ENCODE measurements at regions not wholly inside any gene's neighbourhood (a gene's known extent, or its start where the extent isn't known, plus 50 kb on each side); places are given as distances from the start of the nearest gene placed in this dataset.

DNA sequence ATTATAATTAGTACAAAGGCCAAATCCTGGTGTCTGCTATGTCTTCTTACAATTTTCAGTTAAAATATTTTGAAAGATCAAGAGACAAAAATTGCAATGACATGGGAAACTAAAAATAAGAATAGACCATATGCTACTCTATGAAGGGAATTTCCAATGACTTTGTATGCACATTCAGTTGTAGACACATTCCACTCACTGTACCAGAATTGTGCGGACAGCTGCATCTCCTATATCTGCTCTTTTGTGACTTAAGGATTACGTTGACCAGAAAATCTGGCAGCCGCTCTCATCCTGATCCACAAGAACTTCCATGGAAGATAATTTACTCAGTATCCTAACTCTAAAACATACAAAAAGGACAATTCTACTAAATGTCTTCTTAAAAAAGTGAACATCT, 493.9 kb upstream of the KCNMB2 start:
- Histone ChIP-seq H3K4me2 (ENCODE audit: low read length) (no peak overlapping the region), H3K4me1 (ENCODE audit: control insufficient read depth, insufficient read depth, low read length) (no peaks in the 10 kb centered on the region), H3K36me3 (ENCODE audit: insufficient read depth, low read length) (no peaks in the 10 kb centered on the region), H3K27me3 (ENCODE audit: control insufficient read depth, insufficient read depth, low read length) (no peaks in the 10 kb centered on the region), H3K9me3 (replicated peaks; ENCODE audit: low read length) (no peaks in the 10 kb centered on the region), H3K4me3 (ENCODE audit: low read length) (no peak overlapping the region), H3K9ac (ENCODE audit: low read depth, low read length) (no peak overlapping the region)

DNA sequence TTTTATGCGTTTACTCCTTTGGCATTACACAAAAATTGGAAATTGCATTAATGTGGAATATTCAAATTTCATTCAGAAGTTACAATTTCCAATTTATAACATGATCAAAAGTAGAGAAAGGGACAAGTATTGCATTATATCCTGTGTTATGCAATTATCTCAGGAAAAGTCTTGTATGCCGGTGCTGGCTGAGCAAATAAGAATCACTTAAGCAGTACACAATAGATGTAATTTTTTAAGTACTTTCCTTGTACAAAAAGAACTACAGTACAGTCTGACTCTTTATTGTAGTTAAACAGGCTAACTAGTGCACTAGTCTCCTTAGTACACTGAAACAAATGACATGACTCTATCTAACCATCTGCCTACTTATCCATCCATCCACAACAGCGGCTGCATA, 493.2 kb upstream of the KCNMB2 start:
- H3K36me3 ChIP-seq (ENCODE audit: insufficient read depth, low read length), result no peaks in the 10 kb centered on the region
- H3K4me2 ChIP-seq (ENCODE audit: low read length), result no peak overlapping the region

DNA sequence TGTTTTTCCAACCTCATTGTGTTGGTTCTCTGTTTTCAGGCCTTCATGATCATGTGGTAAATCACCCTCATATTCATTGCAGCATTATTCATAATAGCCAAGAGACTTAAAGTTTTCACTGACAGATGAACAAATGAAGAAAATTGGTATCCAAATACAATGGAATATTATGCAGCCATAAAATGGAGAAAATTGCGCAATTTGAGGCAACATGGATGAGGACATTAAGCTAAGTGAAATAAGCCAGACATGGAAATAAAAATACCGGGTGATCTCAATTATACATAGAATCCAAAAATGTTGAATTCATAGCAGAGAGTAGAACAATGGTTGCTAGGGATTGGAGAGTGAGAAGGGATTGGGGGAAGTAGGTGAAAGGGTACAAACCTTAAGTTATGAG, 491.9 kb upstream of the KCNMB2 start:
- H3K4me3 ChIP-seq (ENCODE audit: low read length), result no peak overlapping the region
- no peak overlapping the region for H3K9ac ChIP-seq (ENCODE audit: low read depth, low read length)
- H3K27me3 ChIP-seq (ENCODE audit: control insufficient read depth, insufficient read depth, low read length), result no peaks in the 10 kb centered on the region
- H3K36me3 ChIP-seq (ENCODE audit: insufficient read depth, low read length), result no peaks in the 10 kb centered on the region
- no peak overlapping the region for H3K4me2 ChIP-seq (ENCODE audit: low read length)
- no peaks in the 10 kb centered on the region for H3K4me1 ChIP-seq (ENCODE audit: control insufficient read depth, insufficient read depth, low read length)
- H3K9me3 ChIP-seq (replicated peaks; ENCODE audit: low read length), result no peaks in the 10 kb centered on the region

More for the DNA sequence above, 493.2 kb upstream of the KCNMB2 start:
- Histone ChIP-seq H3K9ac (ENCODE audit: low read depth, low read length) (no peak overlapping the region), H3K9me3 (replicated peaks; ENCODE audit: low read length) (no peaks in the 10 kb centered on the region), H3K27me3 (ENCODE audit: control insufficient read depth, insufficient read depth, low read length) (no peaks in the 10 kb centered on the region), H3K4me3 (ENCODE audit: low read length) (no peak overlapping the region), H3K4me1 (ENCODE audit: control insufficient read depth, insufficient read depth, low read length) (no peaks in the 10 kb centered on the region)

DNA sequence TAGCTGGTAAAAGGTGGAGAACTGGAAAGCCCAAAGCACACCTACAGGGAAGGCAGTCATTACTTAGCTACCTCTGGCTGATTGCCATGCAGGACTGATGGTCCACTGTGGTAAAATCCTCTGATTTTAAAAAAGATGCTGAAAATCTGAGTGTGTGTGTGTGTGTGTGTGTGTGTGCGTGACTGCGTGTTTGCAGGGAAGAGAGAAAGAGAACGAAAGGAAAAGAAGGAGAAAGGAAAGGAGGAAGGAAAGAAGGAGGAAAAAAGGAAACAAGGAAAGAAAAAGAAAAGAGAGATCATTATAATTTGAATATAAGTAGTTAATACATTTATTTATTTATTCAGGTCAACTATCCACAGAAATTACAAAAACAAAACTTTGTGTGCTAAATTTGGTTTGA, 488.7 kb upstream of the KCNMB2 start:
- Histone ChIP-seq H3K9ac (ENCODE audit: low read depth, low read length) (no peak overlapping the region), H3K4me3 (ENCODE audit: low read length) (no peak overlapping the region), H3K9me3 (replicated peaks; ENCODE audit: low read length) (no peaks in the 10 kb centered on the region), H3K36me3 (ENCODE audit: insufficient read depth, low read length) (no peaks in the 10 kb centered on the region), H3K4me1 (ENCODE audit: control insufficient read depth, insufficient read depth, low read length) (no peaks in the 10 kb centered on the region), H3K27me3 (ENCODE audit: control insufficient read depth, insufficient read depth, low read length) (no peaks in the 10 kb centered on the region), H3K4me2 (ENCODE audit: low read length) (no peak overlapping the region)

GRCh38 chr3:178048768-178049167, 487.5 kb upstream of the KCNMB2 start:
- H3K36me3 ChIP-seq (ENCODE audit: insufficient read depth, low read length), result no peaks in the 10 kb centered on the region
- no peak overlapping the region for H3K4me3 ChIP-seq (ENCODE audit: low read length)
- no peaks in the 10 kb centered on the region for H3K4me1 ChIP-seq (ENCODE audit: control insufficient read depth, insufficient read depth, low read length)
- H3K27me3 ChIP-seq (ENCODE audit: control insufficient read depth, insufficient read depth, low read length), result no peaks in the 10 kb centered on the region
- no peaks in the 10 kb centered on the region for H3K9me3 ChIP-seq (replicated peaks; ENCODE audit: low read length)
- H3K9ac ChIP-seq (ENCODE audit: low read depth, low read length), result no peak overlapping the region
- no peak overlapping the region for H3K4me2 ChIP-seq (ENCODE audit: low read length)

- no peaks in the 10 kb centered on the region for H3K4me1 ChIP-seq (ENCODE audit: control insufficient read depth, insufficient read depth, low read length)
- H3K9ac ChIP-seq (ENCODE audit: low read depth, low read length), result no peak overlapping the region
- H3K9me3 ChIP-seq (replicated peaks; ENCODE audit: low read length), result no peaks in the 10 kb centered on the region
- no peak overlapping the region for H3K4me2 ChIP-seq (ENCODE audit: low read length)
- no peak overlapping the region for H3K4me3 ChIP-seq (ENCODE audit: low read length)
- no peaks in the 10 kb centered on the region for H3K36me3 ChIP-seq (ENCODE audit: insufficient read depth, low read length)
- H3K27me3 ChIP-seq (ENCODE audit: control insufficient read depth, insufficient read depth, low read length), result no peaks in the 10 kb centered on the region
Observed at GRCh38 chr3:178054471-178054870, 481.8 kb upstream of the KCNMB2 start.

- Histone ChIP-seq H3K4me1 (ENCODE audit: control insufficient read depth, insufficient read depth, low read length) (no peaks in the 10 kb centered on the region), H3K9ac (ENCODE audit: low read depth, low read length) (no peak overlapping the region), H3K9me3 (replicated peaks; ENCODE audit: low read length) (no peaks in the 10 kb centered on the region), H3K27me3 (ENCODE audit: control insufficient read depth, insufficient read depth, low read length) (no peaks in the 10 kb centered on the region), H3K4me3 (ENCODE audit: low read length) (no peak overlapping the region), H3K36me3 (ENCODE audit: insufficient read depth, low read length) (no peaks in the 10 kb centered on the region), H3K4me2 (ENCODE audit: low read length) (no peak overlapping the region)
Observed at GRCh38 chr3:178055939-178056338, 480.3 kb upstream of the KCNMB2 start.

DNA sequence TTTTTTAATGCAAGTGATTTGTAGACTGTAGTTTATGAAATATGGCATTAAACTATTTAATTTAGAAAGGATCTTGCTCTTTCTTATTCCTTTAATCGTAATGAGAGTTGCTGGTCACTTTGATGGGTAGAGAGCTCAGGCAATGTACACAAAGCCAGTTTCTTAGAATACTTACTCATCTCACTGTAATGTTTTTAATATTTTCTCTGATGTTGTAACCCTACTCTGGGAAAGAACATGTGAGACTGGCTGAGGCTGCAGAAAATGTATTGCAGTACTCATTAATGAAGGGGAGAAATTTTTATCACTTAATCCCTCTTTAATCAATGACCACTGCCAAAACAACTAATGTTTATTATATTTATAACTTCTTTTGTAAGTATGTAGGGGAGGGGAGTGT, 479.4 kb upstream of the KCNMB2 start:
- H3K27me3 ChIP-seq (ENCODE audit: control insufficient read depth, insufficient read depth, low read length), result no peaks in the 10 kb centered on the region
- H3K9ac ChIP-seq (ENCODE audit: low read depth, low read length), result no peak overlapping the region
- no peaks in the 10 kb centered on the region for H3K36me3 ChIP-seq (ENCODE audit: insufficient read depth, low read length)
- no peak overlapping the region for H3K4me3 ChIP-seq (ENCODE audit: low read length)
- no peaks in the 10 kb centered on the region for H3K4me1 ChIP-seq (ENCODE audit: control insufficient read depth, insufficient read depth, low read length)
- no peak overlapping the region for H3K4me2 ChIP-seq (ENCODE audit: low read length)
- no peaks in the 10 kb centered on the region for H3K9me3 ChIP-seq (replicated peaks; ENCODE audit: low read length)

- no peak overlapping the region for H3K4me2 ChIP-seq (ENCODE audit: low read length)
- H3K4me3 ChIP-seq (ENCODE audit: low read length), result no peak overlapping the region
- no peaks in the 10 kb centered on the region for H3K27me3 ChIP-seq (ENCODE audit: control insufficient read depth, insufficient read depth, low read length)
- H3K9me3 ChIP-seq (replicated peaks; ENCODE audit: low read length), result no peaks in the 10 kb centered on the region
- no peaks in the 10 kb centered on the region for H3K36me3 ChIP-seq (ENCODE audit: insufficient read depth, low read length)
- no peak overlapping the region for H3K9ac ChIP-seq (ENCODE audit: low read depth, low read length)
- peaks cover 4% of the 10 kb centered on the region for H3K4me1 ChIP-seq (ENCODE audit: control insufficient read depth, insufficient read depth, low read length)
Observed at GRCh38 chr3:178058629-178059028, 477.6 kb upstream of the KCNMB2 start.

DNA sequence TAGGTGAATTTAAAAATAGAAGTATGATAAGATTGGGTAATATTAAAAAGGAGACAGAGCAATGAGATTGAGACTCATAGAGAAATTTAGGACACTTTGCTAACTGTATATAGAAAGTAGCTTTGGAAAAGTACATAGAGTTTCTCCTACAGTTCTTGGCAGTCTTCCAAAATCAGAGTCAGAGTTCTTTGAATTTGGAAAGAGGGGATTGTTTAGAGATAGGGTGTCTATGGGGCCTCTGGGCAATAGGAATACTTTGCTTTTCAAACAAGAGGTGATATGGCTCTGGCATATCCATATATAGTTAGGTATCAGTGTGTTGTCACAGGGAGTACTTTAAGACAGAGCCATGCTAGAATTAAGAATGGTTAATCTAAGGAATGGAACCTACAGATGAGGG, 477.1 kb upstream of the KCNMB2 start:
- no peak overlapping the region for H3K4me2 ChIP-seq (ENCODE audit: low read length)
- no peaks in the 10 kb centered on the region for H3K27me3 ChIP-seq (ENCODE audit: control insufficient read depth, insufficient read depth, low read length)
- no peak overlapping the region for H3K4me3 ChIP-seq (ENCODE audit: low read length)
- H3K36me3 ChIP-seq (ENCODE audit: insufficient read depth, low read length), result no peaks in the 10 kb centered on the region
- no peak overlapping the region for H3K9ac ChIP-seq (ENCODE audit: low read depth, low read length)
- H3K4me1 ChIP-seq (ENCODE audit: control insufficient read depth, insufficient read depth, low read length), result peaks cover 5% of the 10 kb centered on the region
- no peaks in the 10 kb centered on the region for H3K9me3 ChIP-seq (replicated peaks; ENCODE audit: low read length)

DNA sequence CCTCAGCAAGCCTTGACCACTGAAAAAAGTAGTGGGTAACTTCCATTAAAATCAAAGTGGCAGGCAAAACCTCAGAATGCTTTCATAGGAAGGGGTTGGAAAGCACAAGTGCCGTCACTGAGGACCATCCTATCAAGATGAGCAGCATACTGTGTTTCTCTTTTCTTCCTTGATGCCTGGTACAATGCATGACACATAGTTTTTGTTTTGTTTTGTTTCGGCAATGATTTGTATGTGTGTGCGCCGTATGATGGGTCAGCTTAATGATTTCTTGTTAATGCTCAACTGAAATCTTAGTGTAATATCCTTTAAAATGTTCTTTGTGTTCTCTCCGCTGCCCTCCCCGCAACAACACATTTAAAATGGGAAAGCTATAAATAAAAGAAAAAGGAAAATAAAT, 476.4 kb upstream of the KCNMB2 start:
- peaks cover 5% of the 10 kb centered on the region for H3K4me1 ChIP-seq (ENCODE audit: control insufficient read depth, insufficient read depth, low read length)
- H3K9ac ChIP-seq (ENCODE audit: low read depth, low read length), result no peak overlapping the region
- no peak overlapping the region for H3K4me2 ChIP-seq (ENCODE audit: low read length)
- no peaks in the 10 kb centered on the region for H3K36me3 ChIP-seq (ENCODE audit: insufficient read depth, low read length)
- no peaks in the 10 kb centered on the region for H3K9me3 ChIP-seq (replicated peaks; ENCODE audit: low read length)
- H3K4me3 ChIP-seq (ENCODE audit: low read length), result no peak overlapping the region
- H3K27me3 ChIP-seq (ENCODE audit: control insufficient read depth, insufficient read depth, low read length), result no peaks in the 10 kb centered on the region

DNA sequence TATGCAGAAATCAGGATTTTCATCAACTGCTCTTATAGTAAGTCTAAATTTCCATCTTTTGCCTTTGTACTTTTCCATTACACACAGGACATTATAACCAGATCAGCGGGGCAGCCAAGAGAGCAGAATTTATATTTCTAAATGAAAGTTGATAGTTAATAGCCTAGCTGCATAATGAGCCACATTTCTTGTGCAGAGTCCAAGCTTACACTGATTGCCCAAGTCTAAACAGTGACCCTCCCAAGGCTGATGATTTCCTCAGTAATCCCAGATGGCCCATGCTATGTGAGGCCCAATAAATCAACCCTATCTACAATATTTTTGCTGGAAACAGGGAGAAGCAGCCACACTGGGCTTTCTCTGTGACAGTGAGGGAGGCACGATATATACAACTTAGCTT, 475.8 kb upstream of the KCNMB2 start:
- Histone ChIP-seq H3K4me2 (ENCODE audit: low read length) (no peak overlapping the region), H3K27me3 (ENCODE audit: control insufficient read depth, insufficient read depth, low read length) (no peaks in the 10 kb centered on the region), H3K4me3 (ENCODE audit: low read length) (no peak overlapping the region), H3K9me3 (replicated peaks; ENCODE audit: low read length) (no peaks in the 10 kb centered on the region), H3K9ac (ENCODE audit: low read depth, low read length) (no peak overlapping the region), H3K4me1 (ENCODE audit: control insufficient read depth, insufficient read depth, low read length) (peaks cover 5% of the 10 kb centered on the region), H3K36me3 (ENCODE audit: insufficient read depth, low read length) (no peaks in the 10 kb centered on the region)
